ENCODE measurements at regions not wholly inside any gene's neighbourhood (a gene's known extent, or its start where the extent isn't known, plus 50 kb on each side); places are given as distances from the start of the nearest gene placed in this dataset.

GRCh38 chr15:62453981-62454380 is 288.9 kb upstream of the C2CD4B start:
- TF ChIP-seq CTCF (IDR thresholded peaks at IDR 0.05): no peak

DNA sequence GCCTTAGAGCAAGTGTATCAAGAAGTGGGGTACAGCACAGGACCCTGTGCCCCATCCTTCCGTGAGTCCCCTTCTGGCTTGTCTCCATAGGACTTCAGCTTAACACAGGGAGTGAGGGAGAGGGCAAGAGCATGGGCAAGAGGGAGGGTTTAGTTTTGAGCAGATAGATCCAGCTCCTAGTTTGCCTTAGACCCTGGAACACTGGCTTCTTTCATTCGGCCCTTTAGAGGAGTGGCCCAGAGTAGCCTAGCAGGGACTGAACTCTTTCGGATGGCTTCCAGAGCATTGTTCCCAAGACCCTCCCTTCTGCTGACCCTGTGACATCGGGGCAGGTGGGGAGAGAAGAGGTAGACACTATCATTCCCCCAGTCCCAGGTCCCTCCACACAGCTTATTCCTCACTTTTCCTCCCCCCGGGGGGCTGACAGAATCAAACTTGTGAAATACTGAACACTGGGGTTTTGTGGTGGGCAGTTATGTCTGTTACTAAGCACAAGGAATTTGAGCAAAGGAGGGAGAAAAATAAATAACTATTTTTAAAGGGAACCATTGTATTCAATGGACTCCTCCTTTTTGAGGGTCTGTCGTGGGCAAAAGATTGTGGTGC is 289.6 kb upstream of the C2CD4B start:
- no peak overlapping the region for H3K4me3 Mint-ChIP-seq (ENCODE audit: unreplicated experiment)
- peaks cover 40% of the 10 kb centered on the region for H3K4me1 Mint-ChIP-seq (ENCODE audit: unreplicated experiment)

More at GRCh38 chr15:62453981-62454380, 288.9 kb upstream of the C2CD4B start:
- Mint-ChIP-seq H3K36me3 (ENCODE audit: unreplicated experiment) (no peaks in the 10 kb centered on the region), H3K9me3 (ENCODE audit: unreplicated experiment) (no peaks in the 10 kb centered on the region), H3K27ac (ENCODE audit: unreplicated experiment) (no peak overlapping the region), H3K4me3 (ENCODE audit: unreplicated experiment) (no peak overlapping the region), H3K27me3 (ENCODE audit: unreplicated experiment) (no peaks in the 10 kb centered on the region), H3K4me1 (ENCODE audit: unreplicated experiment) (peaks cover 40% of the 10 kb centered on the region)
- DNase-seq (ENCODE audit: extremely low spot score, unreplicated experiment): no peak

DNA sequence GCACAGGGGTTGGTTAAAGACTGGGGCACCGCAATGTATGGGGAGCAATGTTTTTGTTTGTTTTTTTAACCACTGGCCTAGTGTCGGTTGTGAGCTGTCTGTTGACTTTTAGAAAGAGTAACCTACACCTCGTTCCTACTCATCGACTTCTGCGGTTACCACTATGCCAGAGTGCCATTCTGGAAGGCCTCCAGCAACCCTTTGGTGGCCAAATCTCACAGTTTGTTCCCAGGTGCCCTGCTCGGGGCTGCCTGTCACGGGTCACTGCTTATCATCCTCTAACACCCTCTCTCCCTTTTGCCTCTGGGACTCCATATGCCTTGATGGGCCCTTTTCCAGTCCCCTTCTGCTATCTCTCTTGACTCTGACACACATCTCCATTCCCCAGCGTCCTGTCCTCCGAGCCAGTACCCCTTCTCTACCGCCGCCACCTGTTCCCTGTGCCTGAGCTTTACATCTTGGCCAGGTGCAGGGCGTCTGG is 290.4 kb upstream of the C2CD4B start:
- peaks cover 40% of the 10 kb centered on the region for H3K4me1 Mint-ChIP-seq (ENCODE audit: unreplicated experiment)
- no peak overlapping the region for H3K27ac Mint-ChIP-seq (ENCODE audit: unreplicated experiment)
- no peaks in the 10 kb centered on the region for H3K36me3 Mint-ChIP-seq (ENCODE audit: unreplicated experiment)
- DNase-seq (ENCODE audit: extremely low spot score, unreplicated experiment): no peak
- H3K4me3 Mint-ChIP-seq (ENCODE audit: unreplicated experiment): no peak overlapping the region
- H3K27me3 Mint-ChIP-seq (ENCODE audit: unreplicated experiment): no peaks in the 10 kb centered on the region
- no peak for TF ChIP-seq CTCF (IDR thresholded peaks at IDR 0.05)
- H3K9me3 Mint-ChIP-seq (ENCODE audit: unreplicated experiment): no peaks in the 10 kb centered on the region

More for the DNA sequence above, 289.6 kb upstream of the C2CD4B start:
- no peak for TF ChIP-seq CTCF (IDR thresholded peaks at IDR 0.05)
- H3K27me3 Mint-ChIP-seq (ENCODE audit: unreplicated experiment): no peaks in the 10 kb centered on the region
- DNase-seq (ENCODE audit: extremely low spot score, unreplicated experiment): no peak
- H3K9me3 Mint-ChIP-seq (ENCODE audit: unreplicated experiment): no peaks in the 10 kb centered on the region
- H3K36me3 Mint-ChIP-seq (ENCODE audit: unreplicated experiment): no peaks in the 10 kb centered on the region
- no peak overlapping the region for H3K27ac Mint-ChIP-seq (ENCODE audit: unreplicated experiment)

DNA sequence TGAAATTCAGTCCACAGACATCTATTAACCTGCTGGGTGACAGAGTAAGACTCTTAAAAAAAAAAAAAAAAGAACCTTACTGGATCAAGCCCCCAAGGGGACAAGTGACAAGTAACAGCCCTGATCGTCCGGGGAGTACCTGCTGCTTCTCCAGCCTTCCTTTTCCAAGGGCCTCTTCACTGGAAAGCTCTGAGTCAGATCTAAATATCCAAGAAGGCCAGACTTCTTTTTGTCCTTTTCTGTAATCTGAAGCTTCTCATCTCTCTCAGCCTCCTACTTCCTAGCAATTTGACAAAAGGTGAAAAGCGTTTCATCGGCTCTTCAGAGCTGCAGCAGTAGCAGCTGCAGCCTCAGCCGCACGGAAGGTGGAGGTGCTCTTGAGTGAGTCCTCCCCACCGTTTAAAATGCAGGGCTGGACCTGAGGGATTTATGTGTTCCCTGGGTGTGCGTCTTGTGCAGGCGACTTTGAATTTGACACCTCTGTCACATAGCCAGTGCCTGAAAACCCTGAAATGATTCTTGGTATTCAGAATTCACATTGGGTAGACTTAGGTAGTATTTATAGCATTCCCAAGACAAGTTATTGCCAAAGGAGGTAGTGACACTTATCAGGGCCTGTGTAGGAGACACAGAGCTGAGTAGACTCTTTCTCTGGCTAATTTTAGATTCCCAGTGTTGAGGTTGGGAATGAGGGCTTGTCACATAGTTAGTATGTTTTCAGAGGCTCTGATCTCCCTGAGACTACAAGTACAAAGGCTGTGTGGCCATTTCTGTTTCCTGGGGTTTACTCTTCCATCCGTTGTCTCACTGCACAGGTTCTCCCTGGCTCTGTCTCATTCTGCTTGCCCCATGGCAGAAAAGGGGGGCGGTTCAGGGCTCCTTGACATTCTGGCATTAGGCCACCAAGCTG is 291.2 kb upstream of the C2CD4B start:
- H3K27me3 Mint-ChIP-seq (ENCODE audit: unreplicated experiment): no peaks in the 10 kb centered on the region
- peaks cover 40% of the 10 kb centered on the region for H3K4me1 Mint-ChIP-seq (ENCODE audit: unreplicated experiment)
- no peak for DNase-seq (ENCODE audit: extremely low spot score, unreplicated experiment)
- H3K36me3 Mint-ChIP-seq (ENCODE audit: unreplicated experiment): no peaks in the 10 kb centered on the region
- no peak overlapping the region for H3K27ac Mint-ChIP-seq (ENCODE audit: unreplicated experiment)
- TF ChIP-seq CTCF (IDR thresholded peaks at IDR 0.05): no peak
- no peaks in the 10 kb centered on the region for H3K9me3 Mint-ChIP-seq (ENCODE audit: unreplicated experiment)
- no peak overlapping the region for H3K4me3 Mint-ChIP-seq (ENCODE audit: unreplicated experiment)

- peaks cover 40% of the 10 kb centered on the region for H3K4me1 Mint-ChIP-seq (ENCODE audit: unreplicated experiment)
- no peaks in the 10 kb centered on the region for H3K36me3 Mint-ChIP-seq (ENCODE audit: unreplicated experiment)
- no peak overlapping the region for H3K27ac Mint-ChIP-seq (ENCODE audit: unreplicated experiment)
Measured at GRCh38 chr15:62457100-62457499, 292.0 kb upstream of the C2CD4B start.

More at GRCh38 chr15:62457100-62457499, 292.0 kb upstream of the C2CD4B start:
- H3K27me3 Mint-ChIP-seq (ENCODE audit: unreplicated experiment): no peaks in the 10 kb centered on the region
- H3K4me3 Mint-ChIP-seq (ENCODE audit: unreplicated experiment): no peak overlapping the region
- DNase-seq (ENCODE audit: extremely low spot score, unreplicated experiment): no peak
- no peak for TF ChIP-seq CTCF (IDR thresholded peaks at IDR 0.05)
- H3K9me3 Mint-ChIP-seq (ENCODE audit: unreplicated experiment): no peaks in the 10 kb centered on the region

Data from osteocyte (in vitro differentiated cells).